ENCODE measurements at regions not wholly inside any gene's neighbourhood (a gene's known extent, or its start where the extent isn't known, plus 50 kb on each side); places are given as distances from the start of the nearest gene placed in this dataset.

GRCh38 chr9:22574740-22575139 is 128.1 kb downstream of the DMRTA1 start:
- H3K4me1 ChIP-seq: no peaks in the 10 kb centered on the region
- no peak overlapping the region for H3K9ac ChIP-seq
- H3K79me2 ChIP-seq: no peaks in the 10 kb centered on the region
- TF ChIP-seq CTCF (IDR thresholded peaks at IDR 0.05): no peak
- no peaks in the 10 kb centered on the region for H3K27me3 ChIP-seq (ENCODE audit: control insufficient read depth, insufficient read depth, low read length)
- H2AFZ ChIP-seq: no peak overlapping the region
- H3K9me3 ChIP-seq (ENCODE audit: control insufficient read depth, low read length): no peaks in the 10 kb centered on the region
- H3K36me3 ChIP-seq (ENCODE audit: control insufficient read depth, insufficient read depth, low read length): no peaks in the 10 kb centered on the region
- H3K27ac ChIP-seq: no peak overlapping the region
- no peak overlapping the region for H3K4me2 ChIP-seq (ENCODE audit: low read length)
- H3K4me3 ChIP-seq (ENCODE audit: low read depth, low read length): no peak overlapping the region

GRCh38 chr9:22580788-22581187 is 134.2 kb downstream of the DMRTA1 start:
- TF ChIP-seq CTCF (IDR thresholded peaks at IDR 0.05): no peak
- Histone ChIP-seq H3K9me3 (ENCODE audit: control insufficient read depth, low read length) (no peaks in the 10 kb centered on the region), H3K27me3 (ENCODE audit: control insufficient read depth, insufficient read depth, low read length) (no peaks in the 10 kb centered on the region), H3K4me2 (ENCODE audit: low read length) (no peak overlapping the region), H3K79me2 (no peaks in the 10 kb centered on the region), H3K4me3 (ENCODE audit: low read depth, low read length) (no peak overlapping the region), H3K27ac (no peak overlapping the region), H3K4me1 (no peaks in the 10 kb centered on the region), H3K9ac (no peak overlapping the region), H2AFZ (no peak overlapping the region), H3K36me3 (ENCODE audit: control insufficient read depth, insufficient read depth, low read length) (no peaks in the 10 kb centered on the region)

- Histone ChIP-seq H3K4me3 (ENCODE audit: low read depth, low read length) (no peak overlapping the region), H3K79me2 (no peaks in the 10 kb centered on the region), H3K9me3 (ENCODE audit: control insufficient read depth, low read length) (no peaks in the 10 kb centered on the region), H3K4me1 (no peaks in the 10 kb centered on the region), H3K36me3 (ENCODE audit: control insufficient read depth, insufficient read depth, low read length) (no peaks in the 10 kb centered on the region), H2AFZ (no peak overlapping the region), H3K27ac (no peak overlapping the region), H3K9ac (no peak overlapping the region), H3K27me3 (ENCODE audit: control insufficient read depth, insufficient read depth, low read length) (no peaks in the 10 kb centered on the region), H3K4me2 (ENCODE audit: low read length) (no peak overlapping the region)
- TF ChIP-seq CTCF (IDR thresholded peaks at IDR 0.05): no peak
Observed at GRCh38 chr9:22582221-22582620, 135.6 kb downstream of the DMRTA1 start.

- TF ChIP-seq CTCF (IDR thresholded peaks at IDR 0.05): no peak
- H3K4me2 ChIP-seq (ENCODE audit: low read length): no peak overlapping the region
Observed at GRCh38 chr9:22588918-22589317, 142.3 kb downstream of the DMRTA1 start.

GRCh38 chr9:22590336-22591033 is 143.9 kb downstream of the DMRTA1 start:
- no peak overlapping the region for H3K4me2 ChIP-seq (ENCODE audit: low read length)
- no peak overlapping the region for H3K9ac ChIP-seq
- no peaks in the 10 kb centered on the region for H3K36me3 ChIP-seq (ENCODE audit: control insufficient read depth, insufficient read depth, low read length)
- H3K79me2 ChIP-seq: no peaks in the 10 kb centered on the region
- H2AFZ ChIP-seq: no peak overlapping the region
- no peak overlapping the region for H3K4me3 ChIP-seq (ENCODE audit: low read depth, low read length)
- H3K27me3 ChIP-seq (ENCODE audit: control insufficient read depth, insufficient read depth, low read length): no peaks in the 10 kb centered on the region
- H3K9me3 ChIP-seq (ENCODE audit: control insufficient read depth, low read length): no peaks in the 10 kb centered on the region
- H3K4me1 ChIP-seq: no peaks in the 10 kb centered on the region
- no peak for TF ChIP-seq CTCF (IDR thresholded peaks at IDR 0.05)
- no peak overlapping the region for H3K27ac ChIP-seq

More at GRCh38 chr9:22588918-22589317, 142.3 kb downstream of the DMRTA1 start:
- no peak overlapping the region for H3K9ac ChIP-seq
- H3K4me3 ChIP-seq (ENCODE audit: low read depth, low read length): no peak overlapping the region
- no peaks in the 10 kb centered on the region for H3K9me3 ChIP-seq (ENCODE audit: control insufficient read depth, low read length)
- H3K4me1 ChIP-seq: no peaks in the 10 kb centered on the region
- no peaks in the 10 kb centered on the region for H3K79me2 ChIP-seq
- no peaks in the 10 kb centered on the region for H3K27me3 ChIP-seq (ENCODE audit: control insufficient read depth, insufficient read depth, low read length)
- H2AFZ ChIP-seq: no peak overlapping the region
- H3K36me3 ChIP-seq (ENCODE audit: control insufficient read depth, insufficient read depth, low read length): no peaks in the 10 kb centered on the region
- H3K27ac ChIP-seq: no peak overlapping the region

Measured in parathyroid adenoma (tissue), 2 donors.